Activated CD4-positive, CD25-positive, alpha-beta regulatory T cell (primary cell): ENCODE measurements at regions not wholly inside any gene's neighbourhood (a gene's known extent, or its start where the extent isn't known, plus 50 kb on each side); places are given as distances from the start of the nearest gene placed in this dataset.
"Not testable (repeated sequence)": the region's sequence is repeated elsewhere in the genome, so short reads cannot be mapped to it uniquely, and the experiment has no call there.

ENCODE experiments used
- DNase-seq, 4 experiments: peaks; one replicate each; lab custom pipeline; 2025; lab: John Stamatoyannopoulos, UW

DNA sequence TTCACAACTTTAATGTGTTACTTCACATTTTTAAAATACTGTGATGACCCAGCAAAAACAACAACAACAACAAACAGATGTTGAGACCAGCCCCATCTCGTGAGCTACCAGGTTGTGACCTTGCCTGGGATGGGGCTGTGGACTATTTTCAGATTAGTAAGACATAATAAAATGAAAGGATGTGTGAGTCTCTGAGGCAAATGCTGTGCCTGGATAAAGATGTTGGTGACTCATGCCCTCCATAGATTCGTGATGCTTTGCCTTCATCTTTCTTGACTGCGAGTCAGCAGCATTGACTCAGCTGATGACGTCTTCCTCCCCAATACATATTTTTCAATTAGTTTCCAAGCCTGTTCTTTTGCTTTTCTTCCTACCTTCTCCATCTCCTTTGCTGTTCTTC, 453.0 kb upstream of the CFAP20DC start:
- DNase-seq: peak in 2 of 4 experiments; percentile 1 to 3

DNA sequence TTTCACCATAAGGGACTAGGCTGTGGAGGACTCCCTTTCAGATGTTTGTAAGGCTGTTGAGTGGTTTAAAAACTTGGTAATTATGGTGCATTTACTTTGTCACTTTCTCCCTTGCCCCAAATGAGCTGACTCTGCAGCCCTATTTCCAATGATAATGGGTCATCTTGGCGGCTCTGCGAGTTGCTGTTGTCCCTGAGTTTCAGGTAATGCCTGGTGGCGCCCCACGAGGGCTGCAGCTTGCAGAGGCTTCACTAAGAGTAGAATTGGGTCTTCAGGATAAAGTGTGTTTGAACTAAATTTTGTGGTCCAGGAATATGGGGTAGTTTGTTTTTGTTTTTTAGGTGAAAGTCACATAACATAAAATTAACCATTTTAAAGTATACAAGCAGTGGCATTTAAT, 450.1 kb upstream of the CFAP20DC start:
- no peak for DNase-seq

DNA sequence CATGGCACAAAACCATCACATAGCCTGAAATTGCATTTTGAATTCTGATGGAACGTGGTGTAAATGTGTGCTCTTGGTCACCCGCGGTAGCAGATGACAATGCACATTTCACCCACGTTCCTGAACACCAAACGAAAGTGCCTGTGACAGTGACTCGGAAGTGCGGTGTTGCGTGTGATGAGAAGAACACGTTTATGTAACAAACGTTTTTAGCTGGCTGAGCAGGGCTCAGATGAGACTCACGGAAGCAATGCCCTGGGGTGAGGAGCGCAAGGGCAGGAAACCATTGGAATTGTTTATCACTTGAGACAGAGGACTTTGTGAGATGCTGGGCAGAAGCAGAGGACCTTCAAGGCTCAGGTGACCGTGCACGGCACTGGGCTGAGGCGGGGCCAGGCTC, 449.2 kb upstream of the CFAP20DC start:
- no peak for DNase-seq

DNA sequence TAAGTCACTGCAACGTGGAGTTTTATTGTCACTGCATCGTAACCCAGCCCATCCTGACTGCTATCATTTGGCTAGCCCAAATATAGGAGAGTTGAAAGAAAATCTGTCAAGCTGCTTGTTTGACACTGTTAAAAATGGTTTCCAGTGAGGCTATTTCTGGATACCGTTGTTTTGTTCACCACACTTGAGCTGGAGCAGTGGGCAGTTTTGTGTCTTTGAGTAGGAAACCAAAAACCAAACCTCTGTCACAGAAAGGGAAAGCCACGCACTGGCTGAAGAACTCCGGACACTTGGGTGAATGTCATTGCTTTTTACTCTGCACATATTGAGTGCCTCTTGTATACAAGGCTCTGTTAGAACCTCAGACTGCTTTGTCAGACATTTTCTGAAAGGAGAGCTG, 446.4 kb upstream of the CFAP20DC start:
- DNase-seq: no peak

DNA sequence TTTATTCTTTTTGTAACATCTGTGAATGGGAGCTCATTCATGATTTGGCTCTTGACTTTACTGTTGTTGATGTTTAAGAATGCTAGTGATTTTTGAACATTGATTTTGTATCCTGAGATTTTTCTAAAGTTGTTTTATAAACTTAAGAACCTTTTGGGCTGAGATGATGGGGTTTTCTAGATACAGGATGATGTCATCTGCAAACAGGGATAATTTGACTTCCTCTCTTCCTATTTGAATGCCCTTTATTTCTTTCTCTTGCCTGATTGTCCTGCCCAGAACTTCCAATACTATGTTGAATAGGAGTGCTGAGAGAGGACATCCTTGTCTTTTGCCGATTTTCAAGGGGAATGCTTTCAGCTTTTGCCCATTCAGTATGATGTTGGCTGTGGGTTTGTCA, 445.1 kb upstream of the CFAP20DC start:
- DNase-seq: not testable (repeated sequence)

DNA sequence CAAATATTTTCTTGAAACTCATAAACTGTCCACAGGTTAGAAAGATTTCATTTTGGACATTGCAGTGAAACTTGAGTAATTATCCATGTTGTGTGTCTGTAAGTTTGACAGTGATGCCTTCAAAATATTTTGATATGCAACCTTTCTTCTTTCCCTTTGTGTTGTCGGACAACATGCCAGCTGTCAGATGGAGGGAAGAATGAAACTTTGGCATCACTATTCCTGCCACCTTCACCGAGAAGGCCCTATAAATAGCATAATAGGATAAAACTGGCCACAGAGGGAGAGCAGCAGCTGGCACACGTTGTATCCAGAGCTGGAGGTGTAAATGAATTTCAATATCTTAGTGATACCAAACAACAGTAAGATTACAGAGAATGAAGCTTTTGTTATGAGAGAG, 436.7 kb upstream of the CFAP20DC start:
- DNase-seq: no peak

DNA sequence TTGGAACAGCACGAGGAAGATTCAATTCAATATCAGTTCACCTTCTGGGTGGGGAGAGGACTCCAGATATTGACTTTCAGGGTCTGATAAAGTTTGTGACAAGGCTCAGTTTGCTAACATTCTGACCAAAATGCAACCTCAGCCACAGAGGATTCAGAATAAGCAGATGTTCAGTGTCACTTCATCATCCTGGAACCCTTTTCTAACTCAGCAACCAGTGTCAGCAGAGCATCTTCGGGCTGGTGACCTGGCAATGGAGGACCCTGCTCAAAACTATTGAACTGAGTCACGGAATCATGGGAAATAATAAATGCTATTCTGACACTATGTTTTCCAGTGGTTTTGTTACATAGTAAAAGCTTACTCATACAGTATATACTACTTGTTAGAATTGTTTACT, 433.4 kb upstream of the CFAP20DC start:
- DNase-seq: no peak

DNA sequence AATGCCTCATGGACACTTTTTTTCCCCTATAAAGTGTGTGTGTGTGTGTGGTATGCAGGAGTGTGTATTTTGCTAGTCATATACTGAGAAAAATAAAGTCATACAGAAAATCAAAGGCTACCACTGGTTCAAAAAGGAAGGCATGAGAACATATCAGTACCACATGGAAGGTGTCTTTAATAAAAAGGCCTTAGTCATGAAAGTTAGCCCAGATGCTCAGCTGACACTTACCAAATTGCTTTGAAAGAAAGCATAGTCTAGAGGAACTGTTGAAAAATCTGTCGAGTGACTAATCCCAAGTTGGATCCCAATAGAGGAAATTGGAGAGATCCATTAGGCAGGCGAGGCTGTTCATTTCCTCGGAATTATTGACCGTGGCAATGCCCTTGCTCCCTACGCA, 432.9 kb upstream of the CFAP20DC start:
- no peak for DNase-seq

DNA sequence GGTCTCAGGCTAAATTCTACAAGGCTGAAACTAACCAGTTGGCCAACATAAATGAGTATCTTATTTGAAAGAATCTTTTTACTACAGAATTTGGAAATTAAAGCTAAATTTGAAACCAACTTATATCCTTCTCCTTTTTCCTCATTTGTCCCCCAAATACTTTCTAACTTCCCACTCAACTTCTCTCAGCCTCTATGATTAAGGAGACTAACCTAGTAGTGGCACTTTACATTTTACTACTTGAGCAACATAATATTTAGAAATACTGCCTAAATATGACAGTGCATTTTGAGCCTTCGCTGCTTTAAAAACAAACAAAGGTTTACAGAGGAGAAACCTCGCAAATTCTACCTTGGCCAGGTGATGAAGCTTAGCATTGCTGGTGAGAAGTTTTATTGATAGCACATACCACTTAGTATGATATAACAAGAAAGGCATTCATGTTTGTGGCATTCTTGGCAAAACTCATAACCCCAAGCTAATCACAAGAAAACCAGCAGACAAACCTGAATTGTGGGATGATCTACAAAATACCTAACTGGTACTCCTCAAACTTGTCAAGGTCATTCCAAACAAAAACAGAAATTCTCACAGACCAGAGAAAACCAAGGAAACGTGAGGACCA, 432.1 kb upstream of the CFAP20DC start:
- no peak for DNase-seq

DNA sequence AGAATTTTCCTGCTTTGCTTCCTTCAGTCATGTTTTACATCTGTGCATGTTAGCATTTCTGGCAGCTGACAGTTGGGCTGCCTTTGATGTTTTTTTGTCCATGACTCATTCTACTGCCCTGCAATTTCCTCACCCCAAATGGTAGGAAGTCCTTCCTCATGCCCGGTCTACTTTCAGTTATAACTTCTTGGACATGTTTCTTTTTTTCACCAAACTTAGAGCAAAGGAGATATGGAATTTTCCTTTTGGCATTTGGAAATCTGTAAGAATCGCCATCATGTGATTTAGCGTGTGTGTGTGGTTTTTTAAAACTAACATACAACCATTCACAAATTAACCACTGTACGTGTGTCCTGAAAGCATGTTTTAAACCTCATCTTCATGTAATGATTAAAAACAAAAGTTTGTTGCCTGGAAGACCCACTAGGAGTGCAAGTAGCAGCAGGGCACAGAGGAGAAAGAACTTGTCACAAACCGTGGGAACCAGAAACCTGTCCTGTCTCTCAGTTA, 430.7 kb upstream of the CFAP20DC start:
- DNase-seq: no peak

DNA sequence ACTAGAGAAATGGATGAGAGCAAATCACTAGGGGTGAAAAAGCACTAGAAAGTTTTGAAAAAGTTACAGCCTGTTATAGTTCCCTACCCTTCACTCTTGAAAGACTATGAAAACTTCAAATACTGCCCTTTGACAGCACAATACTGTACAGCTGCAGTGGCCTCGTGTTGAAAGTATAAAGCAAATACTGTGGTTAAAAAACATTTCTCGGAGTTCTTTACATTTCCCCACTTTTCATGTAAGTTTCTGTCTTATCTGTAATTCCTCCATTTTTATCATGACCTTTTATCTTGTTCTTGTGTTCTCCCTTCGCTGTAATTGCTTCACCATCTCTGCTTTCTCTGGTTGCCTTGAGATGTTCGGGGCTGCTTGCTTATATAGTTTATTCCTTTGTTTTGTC, 423.8 kb upstream of the CFAP20DC start:
- DNase-seq: no peak

DNA sequence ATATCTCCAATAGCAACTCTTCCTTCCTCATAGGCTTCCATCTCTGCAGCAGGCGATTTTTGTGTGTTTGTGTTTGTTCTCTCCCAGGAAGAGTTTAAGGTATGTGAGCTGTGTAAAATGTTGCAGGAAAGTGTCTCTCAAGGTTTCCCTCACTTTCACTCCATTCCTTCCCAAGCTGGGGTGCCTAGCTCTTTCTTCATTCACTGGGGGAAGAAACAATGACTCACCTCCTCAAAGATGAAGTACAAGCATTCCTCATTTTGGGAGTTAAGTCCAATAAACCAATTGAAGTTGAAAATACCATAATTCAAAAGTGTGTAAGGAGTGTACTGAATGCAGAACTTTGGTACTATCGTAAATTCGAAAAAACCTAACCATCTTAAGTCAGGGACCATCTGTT, 422.7 kb upstream of the CFAP20DC start:
- DNase-seq: no peak

DNA sequence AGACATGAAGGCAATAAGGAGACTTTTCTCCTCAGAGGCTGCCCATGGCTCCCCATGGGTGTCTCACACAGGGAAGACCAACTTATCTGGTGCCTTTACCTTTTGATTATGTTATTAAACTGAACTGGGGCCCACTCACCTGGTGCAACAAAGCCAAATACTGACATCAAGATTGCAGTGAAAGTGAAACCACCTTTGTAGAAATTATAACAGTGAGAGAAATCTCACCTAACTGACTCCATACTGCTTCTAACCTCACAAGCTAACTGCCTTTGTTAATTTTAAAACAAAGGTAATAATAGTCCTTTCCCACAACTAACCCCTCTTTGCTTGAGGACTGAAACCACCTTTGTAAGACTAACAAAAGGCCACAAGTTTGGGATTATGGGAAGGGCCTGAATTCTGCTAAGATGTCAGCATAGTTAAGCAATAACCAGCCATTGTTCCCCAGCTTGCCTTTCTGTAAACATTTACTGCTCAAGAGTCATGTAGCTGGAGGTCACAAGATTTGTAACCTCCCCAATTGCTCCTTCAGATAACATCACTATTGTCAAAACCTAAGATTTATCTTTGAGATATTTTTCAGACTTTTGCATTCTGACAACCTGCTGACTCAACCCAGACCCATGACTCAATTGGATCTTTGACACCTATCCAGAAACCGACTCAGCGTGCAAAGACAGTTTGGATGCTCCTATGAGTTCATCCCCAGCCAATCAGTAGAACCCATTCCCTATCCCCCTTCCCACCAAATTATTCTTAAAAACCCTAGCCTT, 420.3 kb upstream of the CFAP20DC start:
- no peak for DNase-seq

DNA sequence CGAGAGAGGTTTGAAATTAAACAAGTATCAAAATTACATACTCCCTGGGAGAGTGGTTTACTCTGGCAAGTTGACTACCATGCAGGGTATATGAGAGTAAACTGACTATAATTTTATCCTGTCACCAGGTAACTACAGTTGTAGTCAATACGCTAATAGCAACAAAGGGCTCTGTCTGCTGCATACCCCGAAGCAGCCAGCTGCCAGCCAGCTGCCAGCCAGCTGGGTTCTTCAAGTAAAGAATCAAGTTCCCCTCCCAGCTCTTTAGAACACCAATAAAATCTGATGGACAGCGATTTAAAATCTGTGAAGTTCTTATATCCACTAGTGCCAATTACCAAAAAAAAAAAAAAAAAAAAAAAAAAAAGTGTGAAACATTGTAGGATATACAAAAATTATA, 417.7 kb upstream of the CFAP20DC start:
- DNase-seq: no peak

DNA sequence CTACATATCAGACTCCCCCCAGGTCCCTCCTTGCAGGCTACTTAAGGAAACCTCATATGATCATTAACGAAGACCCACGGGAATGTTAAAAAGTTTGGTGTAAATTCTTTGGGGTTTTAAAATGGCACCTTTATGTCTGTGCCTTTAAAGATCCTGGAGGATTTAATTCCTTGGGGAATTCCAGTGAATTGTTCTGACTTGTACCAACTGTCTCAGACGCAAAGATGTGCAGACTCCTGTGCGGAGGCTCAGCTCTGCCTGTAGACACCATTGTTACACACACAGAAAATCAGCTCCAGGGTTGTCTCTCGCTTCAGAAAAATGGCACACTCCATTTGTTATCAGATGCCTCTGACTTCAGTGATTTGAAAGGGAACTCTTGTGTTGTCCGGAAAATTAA, 414.4 kb upstream of the CFAP20DC start:
- DNase-seq: no peak

DNA sequence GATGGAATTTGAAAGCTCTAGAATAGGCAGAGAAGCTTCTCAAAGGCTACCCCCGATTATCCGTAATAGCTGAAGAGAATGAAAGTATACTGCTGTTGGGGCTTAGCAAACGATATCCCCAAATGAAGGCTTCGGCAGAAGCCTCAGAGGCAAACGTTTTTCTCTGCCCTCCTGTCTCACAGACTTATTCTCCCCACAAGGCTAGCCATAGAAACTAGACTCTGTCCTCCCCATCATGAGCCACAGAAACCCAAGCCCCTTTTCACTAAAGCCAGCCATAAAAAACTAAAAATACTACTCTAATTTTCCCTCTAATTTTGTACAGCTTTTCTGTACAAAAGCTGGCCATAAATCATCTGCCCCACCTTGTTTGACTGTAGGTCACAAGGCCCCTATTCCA, 413.4 kb upstream of the CFAP20DC start:
- no peak for DNase-seq

DNA sequence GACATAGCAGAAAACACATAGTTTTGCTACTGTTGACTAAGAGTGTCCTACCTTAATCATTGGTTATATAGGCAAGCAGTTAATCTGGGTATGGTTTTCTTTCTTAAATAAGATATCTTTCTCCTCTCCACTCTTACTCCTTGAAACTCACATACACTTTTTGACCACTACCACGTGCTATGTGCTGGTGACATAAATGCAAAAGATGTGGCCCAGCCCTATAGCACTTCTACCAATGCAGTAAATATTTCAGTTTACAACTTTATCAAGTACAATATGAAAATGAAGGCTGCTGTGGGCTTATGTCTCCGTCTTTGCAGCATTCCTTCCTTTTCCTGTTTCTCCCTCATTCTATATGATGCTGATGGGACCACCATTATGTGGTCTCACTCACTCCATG, 410.2 kb upstream of the CFAP20DC start:
- no peak for DNase-seq

DNA sequence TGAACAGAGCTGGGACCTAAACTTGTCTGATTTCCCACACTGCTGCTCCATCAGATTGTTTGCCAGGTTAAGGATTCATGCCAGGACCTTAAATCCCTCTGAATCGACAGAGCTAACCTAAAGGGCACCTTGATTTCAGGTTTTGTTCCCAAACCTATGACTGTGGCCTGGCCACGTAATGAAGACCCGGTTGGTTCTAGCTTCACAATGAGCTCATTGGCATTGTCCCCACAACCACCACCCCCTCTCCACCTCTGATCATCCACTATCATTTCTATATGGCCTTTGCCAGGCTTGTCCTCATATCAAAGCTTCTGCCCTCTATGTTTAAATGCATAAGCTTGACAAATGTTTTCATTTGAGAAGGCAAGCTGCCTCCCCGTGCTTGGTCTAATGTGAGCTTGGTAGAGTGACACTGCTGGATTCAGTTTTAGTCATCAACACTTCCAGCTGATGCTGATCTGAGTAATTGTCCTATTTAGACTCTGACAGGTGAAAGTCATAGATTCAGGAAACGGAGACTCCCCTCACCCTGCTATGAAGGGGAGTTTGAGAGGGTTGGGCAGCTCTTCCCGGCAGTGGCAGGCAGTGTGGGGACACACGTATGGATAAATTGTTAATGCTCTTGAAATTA, 407.1 kb upstream of the CFAP20DC start:
- DNase-seq: no peak

DNA sequence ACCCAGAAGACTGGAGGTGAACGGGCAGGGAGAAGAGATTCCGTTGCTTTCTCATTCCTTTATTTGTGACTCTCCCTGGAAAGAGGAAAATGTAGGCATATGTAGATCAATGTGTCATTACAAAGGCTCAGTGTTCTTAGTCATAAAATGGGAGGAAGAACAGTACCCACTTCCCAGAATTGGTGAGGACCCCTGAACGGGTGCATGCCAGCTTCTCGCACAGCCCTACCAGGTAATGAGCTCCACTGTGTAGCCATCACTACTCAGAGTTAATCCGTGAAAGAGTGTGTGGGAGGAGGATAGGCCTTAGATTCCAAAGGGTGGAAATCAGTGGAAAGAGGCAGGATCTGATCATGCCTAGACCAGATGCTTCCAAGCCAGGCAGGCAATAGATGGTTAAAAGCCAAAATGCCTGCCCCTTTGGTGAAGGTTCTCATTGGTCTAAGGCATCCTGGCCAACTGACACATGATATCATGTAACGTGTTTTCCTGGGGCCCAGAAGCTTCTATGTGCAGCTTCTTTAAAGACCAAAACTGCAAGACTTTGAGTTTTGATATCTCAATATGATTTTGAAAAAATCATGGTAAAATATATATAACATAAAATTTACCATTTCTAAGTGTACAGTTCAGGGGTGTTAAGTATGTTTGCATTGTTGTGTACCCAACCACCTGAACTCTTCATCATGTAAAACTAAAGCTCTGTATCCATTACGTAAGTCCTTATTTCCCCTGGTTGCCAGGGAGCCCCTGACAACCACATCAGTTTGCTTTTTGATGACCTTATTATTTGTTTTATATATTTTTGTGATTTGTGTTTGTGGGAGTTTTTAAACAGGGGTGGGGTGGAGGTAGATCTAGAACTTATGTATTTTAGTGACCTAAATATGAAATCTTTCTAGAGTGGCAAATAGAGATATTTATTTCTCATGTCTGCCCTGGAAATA, 402.2 kb upstream of the CFAP20DC start:
- DNase-seq: no peak

DNA sequence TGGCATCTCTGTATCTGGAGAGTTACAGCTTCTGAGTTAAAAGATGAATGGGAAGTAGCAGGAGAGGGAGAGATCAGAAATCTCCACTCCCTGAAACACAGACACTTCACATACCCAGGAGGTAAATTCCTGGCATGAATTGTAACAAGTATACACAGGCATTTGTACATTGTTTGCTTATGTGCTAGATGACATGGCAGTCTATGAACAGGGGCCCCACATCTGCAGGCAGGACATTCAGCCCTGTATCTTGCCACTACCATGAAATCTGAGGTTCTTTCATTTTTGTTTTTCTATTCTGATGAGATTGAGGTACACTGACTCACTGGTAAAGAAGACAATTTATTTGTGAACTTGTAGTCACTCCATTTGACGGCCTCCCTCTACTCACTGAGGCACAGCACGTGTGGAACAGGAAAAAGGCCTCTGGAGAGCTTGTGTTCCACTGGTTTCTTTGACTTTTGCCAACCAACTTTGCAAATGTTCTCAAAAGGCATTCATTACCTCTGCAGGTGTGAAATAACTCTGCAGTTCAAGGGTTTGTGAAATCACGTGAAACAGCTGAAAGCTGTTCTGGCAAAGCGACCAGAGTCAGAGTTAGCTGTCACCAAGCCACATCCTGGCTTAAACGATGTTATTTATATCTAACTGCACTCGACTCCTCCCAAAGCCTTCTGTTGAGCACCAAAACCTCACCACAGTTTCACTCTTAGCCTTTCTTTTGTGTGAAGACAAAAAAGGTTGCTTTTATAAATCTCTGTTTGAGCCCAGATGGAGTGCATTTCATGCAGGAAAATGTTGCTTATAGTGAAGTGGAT, 401.3 kb upstream of the CFAP20DC start:
- peak; percentile 4 to 40 (median 21) for DNase-seq

DNA sequence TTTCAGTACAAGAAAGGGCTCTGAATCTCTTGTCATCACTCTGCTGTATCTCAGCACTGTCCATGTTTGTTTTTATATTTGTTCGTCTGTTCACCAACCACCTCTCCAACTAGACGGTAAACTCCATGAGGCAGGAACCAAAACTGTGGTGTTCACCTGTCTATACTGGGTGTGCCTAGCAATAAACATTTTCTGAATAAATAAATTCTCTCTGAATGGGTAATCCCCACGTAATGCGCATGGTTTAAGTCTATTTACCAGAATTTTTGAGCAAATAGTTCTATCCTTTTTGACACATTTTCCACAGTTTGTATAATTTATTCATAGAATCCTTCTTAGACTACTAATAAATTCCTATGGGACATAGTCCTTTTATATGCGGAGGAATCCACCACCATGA, 400.6 kb upstream of the CFAP20DC start:
- DNase-seq: no peak
